Muscle of arm (tissue), 1 donor: ENCODE measurements at regions not wholly inside any gene's neighbourhood (a gene's known extent, or its start where the extent isn't known, plus 50 kb on each side); places are given as distances from the start of the nearest gene placed in this dataset.

Experiments used
- DNase-seq: peaks from one replicate; pipeline ENCODE4 v3.0.0-alpha.2; 2013

- DNase-seq, result no peak
Measured at GRCh38 chr6:9610620-9611415, 804.1 kb downstream of the TFAP2A start.

- no peak for DNase-seq
Measured at GRCh38 chr6:9606435-9607134, 808.3 kb downstream of the TFAP2A start.

GRCh38 chr6:9594746-9595145 lies 820.1 kb downstream of the TFAP2A start:
- DNase-seq, result no peak

GRCh38 chr6:9593554-9593953 lies 821.3 kb downstream of the TFAP2A start:
- DNase-seq, result no peak

GRCh38 chr6:9583753-9584352 lies 831.0 kb downstream of the TFAP2A start:
- no peak for DNase-seq

- no peak for DNase-seq
Measured at GRCh38 chr6:9581155-9581554, 833.7 kb downstream of the TFAP2A start.

- no peak for DNase-seq
Measured at GRCh38 chr6:9576521-9576920, 838.4 kb downstream of the TFAP2A start.

- DNase-seq, result no peak
Measured at GRCh38 chr6:9566096-9566495, 848.8 kb downstream of the TFAP2A start.

GRCh38 chr6:9564021-9564420 lies 850.9 kb downstream of the TFAP2A start:
- DNase-seq, result peak; percentile 15

GRCh38 chr6:9563568-9563967 lies 851.3 kb downstream of the TFAP2A start:
- no peak for DNase-seq

- no peak for DNase-seq
Measured at GRCh38 chr6:9554806-9555205, 860.1 kb downstream of the TFAP2A start.

GRCh38 chr6:9554323-9554722 lies 860.6 kb downstream of the TFAP2A start:
- DNase-seq, result no peak

GRCh38 chr6:9553002-9553401 lies 861.9 kb downstream of the TFAP2A start:
- DNase-seq, result no peak

GRCh38 chr6:9543649-9544048 lies 871.2 kb downstream of the TFAP2A start:
- DNase-seq, result no peak

- peak; percentile 45 for DNase-seq
Measured at GRCh38 chr6:9540534-9541126, 874.2 kb downstream of the TFAP2A start.

GRCh38 chr6:9540126-9540525 lies 874.7 kb downstream of the TFAP2A start:
- DNase-seq, result peak; percentile 4

- no peak for DNase-seq
Measured at GRCh38 chr6:9539231-9539755, 875.6 kb downstream of the TFAP2A start.

GRCh38 chr6:9537381-9537780 lies 877.5 kb downstream of the TFAP2A start:
- no peak for DNase-seq

GRCh38 chr6:9535106-9535505 lies 879.8 kb downstream of the TFAP2A start:
- DNase-seq, result no peak

GRCh38 chr6:9532621-9533557 lies 882.0 kb downstream of the TFAP2A start:
- DNase-seq, result no peak

- DNase-seq, result no peak
Measured at GRCh38 chr6:9527679-9528286, 887.1 kb downstream of the TFAP2A start.
